SJSA1 (cell line): ENCODE measurements at regions not wholly inside any gene's neighbourhood (a gene's known extent, or its start where the extent isn't known, plus 50 kb on each side); places are given as distances from the start of the nearest gene placed in this dataset.

ENCODE experiments used
- DNase-seq, 2 experiments: peaks; one replicate each; pipeline ENCODE4 v3.0.0-alpha.2; 2015 to 2020; ENCODE audit warnings: low spot score in 2 of 2, low read depth in 1 of 2
- H3K27ac ChIP-seq: fragments of 250-450 bp; sonication (Bioruptor Pico); 2 replicates; pipeline ENCODE4 v1.5.1; 2020; ENCODE audit warnings: mild to moderate bottlenecking, moderate library complexity
- H3K27me3 ChIP-seq: fragments of 250-450 bp; sonication (Bioruptor Pico); replicated peaks from 2 replicates; pipeline ENCODE4 v1.5.1; 2020; ENCODE audit warnings: mild to moderate bottlenecking, moderate library complexity
- H3K36me3 ChIP-seq: fragments of 250-450 bp; sonication (Bioruptor Pico); 2 replicates; pipeline ENCODE4 v1.5.1; 2020; ENCODE audit warnings: mild to moderate bottlenecking
- H3K4me1 ChIP-seq: fragments of 250-450 bp; sonication (Bioruptor Pico); replicated peaks from 2 replicates; pipeline ENCODE4 v1.6.1; 2021; ENCODE audit warnings: mild to moderate bottlenecking
- H3K4me3 ChIP-seq: fragments of 250-450 bp; sonication (Bioruptor Pico); 2 replicates; pipeline ENCODE4 v1.5.1; 2020; ENCODE audit warnings: mild to moderate bottlenecking
- H3K9me3 ChIP-seq: fragments of 250-450 bp; sonication (Bioruptor Pico); replicated peaks from 2 replicates; pipeline ENCODE4 v1.5.1; 2020; ENCODE audit warnings: mild to moderate bottlenecking

DNA sequence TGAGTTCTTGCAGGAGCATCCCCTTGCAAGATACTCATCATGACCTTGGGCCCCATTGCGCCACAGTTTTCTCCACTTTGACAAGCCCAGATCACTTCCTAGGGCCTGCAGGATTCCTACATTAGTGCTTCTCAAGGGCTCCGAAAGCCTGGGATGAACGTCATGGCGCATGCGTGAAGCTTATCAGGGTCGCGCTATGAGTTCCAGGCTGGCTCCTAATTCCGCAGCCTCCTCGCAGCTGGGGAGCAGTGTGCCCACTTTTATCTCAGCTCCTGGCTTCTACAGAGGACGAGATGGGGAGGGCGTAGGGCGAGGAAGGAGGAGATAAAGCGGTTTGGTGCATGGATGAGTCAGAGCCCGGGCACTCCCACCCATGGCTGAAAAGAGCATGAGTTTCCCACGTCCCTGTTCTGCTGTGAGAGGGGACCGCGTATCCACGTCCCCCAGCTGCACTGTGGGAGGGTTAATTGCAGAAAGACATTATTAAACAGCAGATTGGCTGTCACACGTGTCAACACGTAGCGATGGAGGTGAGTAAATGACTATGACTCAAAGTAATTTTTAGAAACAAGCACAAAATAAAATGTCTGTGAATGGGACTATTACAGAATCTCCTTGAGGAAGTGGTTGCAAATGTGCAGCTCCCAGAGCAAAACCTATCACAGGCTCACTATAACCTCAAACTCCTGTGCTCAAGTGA is 72.9 kb upstream of the DSP start:
- peak; percentile 39 to 51 for DNase-seq
- H3K27me3 ChIP-seq, result no peaks in the 10 kb centered on the region
- H3K9me3 ChIP-seq, result no peaks in the 10 kb centered on the region
- no peaks in the 10 kb centered on the region for H3K36me3 ChIP-seq
- H3K4me3 ChIP-seq, result peak overlapping the region; percentile 17; the same call in 1 of the 2 replicates
- H3K4me1 ChIP-seq, result peaks cover 5% of the 10 kb centered on the region; the same call in 1 of the 2 replicates
- no peak overlapping the region for H3K27ac ChIP-seq

DNA sequence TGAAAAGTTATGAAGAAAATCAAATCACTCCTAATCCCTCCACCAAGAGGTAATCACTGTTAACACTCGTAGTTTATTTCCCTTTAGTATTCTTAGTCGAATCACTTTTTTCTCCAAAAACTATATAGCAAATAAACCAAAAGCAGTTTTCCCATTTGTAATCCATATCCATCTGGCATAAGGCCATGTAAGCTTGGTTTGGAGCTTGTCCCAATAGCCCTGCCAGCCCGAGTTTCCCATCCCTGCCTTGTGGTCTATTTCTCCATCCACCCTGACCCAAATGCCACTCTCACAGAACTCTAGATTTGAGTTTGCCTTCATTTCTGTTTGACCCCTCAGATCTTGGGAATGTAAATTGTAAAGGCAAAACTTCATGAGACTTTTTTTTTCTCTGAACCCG is 71.8 kb upstream of the DSP start:
- Histone ChIP-seq H3K9me3 (no peaks in the 10 kb centered on the region), H3K36me3 (no peaks in the 10 kb centered on the region), H3K27me3 (no peaks in the 10 kb centered on the region), H3K4me3 (no peak overlapping the region), H3K4me1 (peaks cover 5% of the 10 kb centered on the region; the same call in 1 of the 2 replicates), H3K27ac (no peak overlapping the region)
- no peak for DNase-seq

DNA sequence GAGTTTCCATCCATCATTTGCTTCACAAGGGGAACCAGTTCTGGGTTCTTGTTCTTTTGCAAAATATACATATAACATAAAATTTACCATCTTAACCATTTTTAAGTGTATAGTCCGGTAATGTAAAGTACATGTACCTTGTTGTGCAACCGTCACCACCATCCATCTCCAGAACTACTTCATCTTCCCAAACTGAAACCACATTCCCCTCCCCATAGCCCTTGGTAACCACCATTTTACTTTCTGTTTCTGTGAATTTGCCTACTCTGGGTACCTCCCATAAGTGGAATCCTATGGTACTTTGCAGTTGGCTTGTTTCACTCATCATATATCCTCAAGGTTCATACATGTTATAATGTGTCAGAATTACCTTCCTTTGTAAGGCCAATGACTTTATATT is 70.3 kb upstream of the DSP start:
- H3K27me3 ChIP-seq, result no peaks in the 10 kb centered on the region
- no peak overlapping the region for H3K4me3 ChIP-seq
- H3K36me3 ChIP-seq, result no peaks in the 10 kb centered on the region
- H3K27ac ChIP-seq, result no peak overlapping the region
- H3K9me3 ChIP-seq, result no peaks in the 10 kb centered on the region
- no peak for DNase-seq
- H3K4me1 ChIP-seq, result peaks cover 5% of the 10 kb centered on the region; the same call in 1 of the 2 replicates

DNA sequence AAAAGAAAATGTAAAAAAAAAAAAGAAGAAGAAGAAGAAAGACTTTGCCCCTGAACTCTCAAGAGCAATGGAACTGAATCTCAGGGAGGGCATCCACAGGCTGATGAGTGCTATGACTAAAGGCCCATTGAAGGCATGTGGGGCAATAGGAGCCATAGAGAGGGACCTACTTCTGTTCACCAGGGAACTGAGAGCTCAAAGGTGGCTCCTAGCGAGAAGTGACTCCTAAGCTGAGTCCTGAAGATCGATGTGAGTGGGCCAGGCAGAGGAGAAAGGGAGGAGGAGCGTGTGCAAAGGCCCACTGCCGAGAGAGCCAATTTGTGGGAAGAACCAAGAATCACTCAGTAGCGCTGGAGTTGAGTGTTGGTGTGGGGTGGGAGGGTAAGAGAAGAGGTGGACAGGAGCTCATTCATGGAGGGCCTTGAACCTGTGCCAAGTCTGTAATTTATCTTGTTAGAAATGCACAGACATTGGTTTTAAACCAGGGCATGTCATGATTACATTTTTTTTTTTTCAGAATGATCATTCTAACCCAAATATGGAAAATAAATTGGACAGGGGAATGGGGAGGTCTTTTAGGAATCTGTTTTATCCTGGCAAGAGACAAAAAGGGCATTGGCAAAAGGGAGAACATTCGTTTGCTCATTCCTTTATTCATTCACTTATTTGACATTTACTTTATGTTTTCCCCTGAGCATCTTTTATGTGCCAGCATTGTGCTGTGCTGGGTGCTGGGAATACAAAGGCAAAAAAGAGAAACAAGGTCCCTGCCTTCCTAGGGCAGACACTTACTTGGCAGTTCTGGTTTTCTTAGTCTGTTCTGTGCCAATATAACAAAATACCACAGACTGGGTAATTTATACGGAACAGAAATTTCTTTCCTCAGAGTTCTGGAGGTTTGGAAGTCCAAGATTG is 67.4 kb upstream of the DSP start:
- DNase-seq, result no peak
- H3K4me1 ChIP-seq, result no peaks in the 10 kb centered on the region
- no peaks in the 10 kb centered on the region for H3K9me3 ChIP-seq
- no peaks in the 10 kb centered on the region for H3K36me3 ChIP-seq
- H3K27ac ChIP-seq, result no peak overlapping the region
- H3K4me3 ChIP-seq, result no peak overlapping the region
- no peaks in the 10 kb centered on the region for H3K27me3 ChIP-seq

DNA sequence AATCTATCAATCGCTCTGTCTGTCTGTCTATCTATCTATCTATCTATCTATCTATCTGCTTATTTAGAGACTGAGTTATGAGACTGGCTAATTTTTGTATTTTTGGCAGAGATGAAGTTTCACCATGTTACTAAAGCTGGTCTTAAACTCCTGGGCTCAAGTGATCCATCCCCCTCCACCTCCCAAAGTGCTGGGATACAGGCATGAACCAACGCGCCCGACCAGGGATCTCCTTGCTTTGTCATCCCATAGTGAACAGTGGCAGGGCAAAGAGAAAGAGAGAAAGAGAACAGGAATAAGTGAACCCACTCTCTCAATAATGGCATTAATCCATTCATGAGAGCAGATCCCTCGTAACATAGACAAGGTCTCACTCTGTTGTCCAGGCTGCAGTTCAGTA is 66.4 kb upstream of the DSP start:
- Histone ChIP-seq H3K4me1 (no peaks in the 10 kb centered on the region), H3K27ac (no peak overlapping the region), H3K36me3 (no peaks in the 10 kb centered on the region), H3K9me3 (no peaks in the 10 kb centered on the region), H3K4me3 (no peak overlapping the region), H3K27me3 (no peaks in the 10 kb centered on the region)
- DNase-seq, result no peak

DNA sequence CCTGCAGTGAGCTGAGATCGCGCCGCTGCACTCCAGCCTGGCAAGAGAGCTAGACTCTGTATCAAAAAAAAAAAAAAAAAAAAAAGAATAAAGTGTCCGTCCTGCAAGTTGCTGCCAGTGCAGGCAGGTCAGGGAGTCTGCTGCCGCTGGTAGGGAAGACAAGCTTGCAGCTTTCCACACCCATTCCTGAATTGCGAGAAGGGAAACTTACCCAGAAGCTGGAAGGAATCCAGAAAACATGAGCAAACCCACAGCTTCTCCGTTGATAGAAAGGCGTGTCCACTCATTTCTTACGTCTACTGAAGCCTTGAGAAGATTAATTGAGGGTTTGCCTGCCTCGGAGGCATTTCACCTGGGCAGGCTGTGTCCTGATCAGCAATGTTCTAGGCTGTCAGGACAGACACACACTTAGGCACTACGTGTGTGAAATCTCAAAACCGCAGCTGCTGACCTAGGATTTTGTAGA is 61.6 kb upstream of the DSP start:
- Histone ChIP-seq H3K27me3 (no peaks in the 10 kb centered on the region), H3K36me3 (no peaks in the 10 kb centered on the region), H3K4me1 (no peaks in the 10 kb centered on the region), H3K4me3 (no peak overlapping the region), H3K27ac (no peak overlapping the region), H3K9me3 (no peaks in the 10 kb centered on the region)
- no peak for DNase-seq

DNA sequence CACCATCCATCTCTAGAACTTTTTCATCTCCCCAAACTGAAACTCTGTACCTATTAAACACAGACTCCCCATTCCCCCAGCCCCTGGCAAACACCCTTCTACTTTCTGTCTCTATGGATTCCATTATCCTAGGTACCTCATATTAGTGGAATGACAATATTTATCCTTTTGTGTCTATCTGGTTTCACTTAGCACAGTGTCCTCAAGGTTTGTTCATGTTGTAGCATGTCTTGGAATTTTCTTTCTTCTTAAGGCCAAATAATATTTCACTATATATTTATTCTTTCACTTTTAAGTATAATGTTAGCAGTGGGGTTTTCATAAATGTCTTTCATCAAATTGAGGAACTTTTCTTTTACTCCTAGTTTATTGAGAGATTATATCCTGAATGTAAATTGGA is 56.8 kb upstream of the DSP start:
- no peaks in the 10 kb centered on the region for H3K4me1 ChIP-seq
- no peaks in the 10 kb centered on the region for H3K9me3 ChIP-seq
- H3K4me3 ChIP-seq, result no peak overlapping the region
- H3K27me3 ChIP-seq, result no peaks in the 10 kb centered on the region
- no peak overlapping the region for H3K27ac ChIP-seq
- DNase-seq, result no peak
- H3K36me3 ChIP-seq, result no peaks in the 10 kb centered on the region

DNA sequence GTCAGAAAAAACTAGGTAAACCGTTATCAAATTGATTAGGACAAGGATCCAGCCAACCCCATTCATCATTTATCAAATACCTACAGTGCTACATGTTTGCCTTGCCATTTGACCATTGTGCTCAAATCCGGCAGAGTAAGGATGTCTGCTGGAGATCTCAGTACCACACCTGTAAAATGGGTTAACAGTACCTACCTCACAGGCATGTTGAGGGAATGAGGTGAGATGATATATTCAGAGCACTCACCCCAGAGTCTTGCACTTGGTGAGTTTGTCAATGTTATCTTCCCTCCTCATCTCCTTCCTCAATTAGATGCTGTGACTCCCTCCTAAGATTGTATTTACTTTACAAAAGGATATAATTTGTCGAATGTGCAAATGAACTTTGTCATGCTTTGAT is 54.5 kb upstream of the DSP start:
- DNase-seq, result no peak
- Histone ChIP-seq H3K9me3 (no peaks in the 10 kb centered on the region), H3K27me3 (no peaks in the 10 kb centered on the region), H3K36me3 (no peaks in the 10 kb centered on the region), H3K4me3 (no peak overlapping the region), H3K4me1 (no peaks in the 10 kb centered on the region), H3K27ac (no peak overlapping the region)

DNA sequence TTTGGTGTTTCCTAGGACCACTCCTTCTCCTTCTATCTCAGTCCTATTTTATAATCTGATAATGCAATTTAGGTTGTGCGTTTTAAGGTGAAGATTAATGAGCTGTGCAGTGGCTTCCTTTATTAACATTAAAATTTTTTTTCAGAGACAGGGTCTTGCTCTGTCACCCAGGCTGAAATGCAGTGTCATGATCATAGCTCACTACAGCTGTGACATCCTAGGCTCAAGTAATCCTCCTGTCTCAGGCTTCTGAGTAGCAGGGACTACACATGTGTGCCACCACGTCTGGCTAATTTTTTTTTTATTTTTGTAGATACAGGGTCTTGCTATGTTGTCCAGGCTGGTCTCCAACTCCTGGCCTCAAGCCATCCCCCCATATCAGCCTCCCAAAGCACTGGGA is 53.0 kb upstream of the DSP start:
- Histone ChIP-seq H3K4me1 (no peaks in the 10 kb centered on the region), H3K27ac (no peak overlapping the region), H3K36me3 (no peaks in the 10 kb centered on the region), H3K27me3 (no peaks in the 10 kb centered on the region; the same call in 1 of the 2 replicates), H3K9me3 (no peaks in the 10 kb centered on the region), H3K4me3 (no peak overlapping the region)
- DNase-seq, result no peak

DNA sequence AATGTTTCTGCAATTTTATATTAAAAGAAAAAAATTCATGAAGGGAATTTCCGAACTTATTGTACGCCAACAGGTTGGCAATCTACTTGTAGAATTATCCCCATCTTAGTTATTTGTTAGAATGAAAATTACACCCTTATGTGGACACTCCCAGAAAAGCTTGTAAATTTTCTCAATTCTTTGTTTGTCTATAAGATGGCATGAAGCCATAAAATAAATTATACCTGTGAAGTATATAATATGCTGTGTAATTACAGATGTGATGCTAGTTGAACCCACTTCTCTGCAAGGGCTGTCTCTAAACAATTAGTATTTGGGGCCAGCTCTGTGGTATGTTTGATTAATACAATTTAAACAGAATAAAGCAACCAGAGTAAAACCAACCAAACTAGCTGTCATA is 52.1 kb upstream of the DSP start:
- Histone ChIP-seq H3K9me3 (no peaks in the 10 kb centered on the region), H3K4me3 (no peak overlapping the region), H3K27ac (no peak overlapping the region), H3K36me3 (no peaks in the 10 kb centered on the region), H3K27me3 (no peaks in the 10 kb centered on the region; the same call in 1 of the 2 replicates), H3K4me1 (no peaks in the 10 kb centered on the region)
- DNase-seq, result no peak
